Activated CD8-positive, alpha-beta T cell treated with anti-CD3 and anti-CD28 coated beads, Interleukin-2, amount 10 ng/mL, durations not matched to agents 7 days and 5 days (primary cell): ENCODE measurements at regions not wholly inside any gene's neighbourhood (a gene's known extent, or its start where the extent isn't known, plus 50 kb on each side); places are given as distances from the start of the nearest gene placed in this dataset.

Experiments used
- ATAC-seq: fragments of 150-1000 bp; cut with Tn5 transposase; one replicate; pipeline ENCODE4 v1.10.0; 2021; ENCODE audit warnings: moderate library complexity
- CTCF ChIA-PET: fragments of 350-600 bp; sonication (Branson Sonifier 250); formaldehyde crosslinking; loops from one replicate; lab custom pipeline; 2021; ENCODE audit warnings: antibody characterized with exemption; lab: Charles Lee
- POLR2A ChIA-PET: fragments of 350-600 bp; sonication (Branson Sonifier 250); formaldehyde crosslinking; loops from one replicate; lab custom pipeline; 2021; ENCODE audit warnings: antibody characterized with exemption; lab: Charles Lee
- DNase-seq: peaks from one replicate; pipeline ENCODE4 v3.0.0-alpha.2; 2020
- H3K27ac Mint-ChIP-seq: one replicate; pipeline ENCODE4 v1.8.0; 2021; ENCODE audit warnings: mild to moderate bottlenecking, mixed read lengths
- H3K27me3 Mint-ChIP-seq: one replicate; pipeline ENCODE4 v1.8.0; 2021; ENCODE audit warnings: low read depth, mixed read lengths
- H3K36me3 Mint-ChIP-seq: one replicate; pipeline ENCODE4 v1.8.0; 2021; ENCODE audit warnings: low read depth, mixed read lengths
- H3K4me1 Mint-ChIP-seq: one replicate; pipeline ENCODE4 v1.8.0; 2021; ENCODE audit warnings: low read depth, mixed read lengths
- H3K4me3 Mint-ChIP-seq: one replicate; pipeline ENCODE4 v1.8.0; 2021; ENCODE audit warnings: mild to moderate bottlenecking, mixed read lengths
- H3K9me3 Mint-ChIP-seq: one replicate; pipeline ENCODE4 v1.8.0; 2022; ENCODE audit warnings: mixed read lengths; ENCODE audit not compliant: insufficient read depth

- CTCF ChIA-PET: no interaction called here
- no peak for DNase-seq
These were observed 51.3 kb upstream of the BOD1 start for GRCh38 chr5:173667702-173668101.

GRCh38 chr5:173668245-173668800 is 51.9 kb upstream of the BOD1 start:
- Mint-ChIP-seq H3K27me3 (peaks cover 2% of the 10 kb centered on the region), H3K36me3 (no peaks in the 10 kb centered on the region), H3K27ac (no peak overlapping the region), H3K9me3 (no peaks in the 10 kb centered on the region), H3K4me3 (no peak overlapping the region), H3K4me1 (peaks cover 4% of the 10 kb centered on the region)
- DNase-seq: no peak
- ChIA-PET POLR2A (no interaction called here), CTCF (no interaction called here)
- no peak for ATAC-seq

More at GRCh38 chr5:173667702-173668101, 51.3 kb upstream of the BOD1 start:
- H3K27ac Mint-ChIP-seq: no peak overlapping the region
- H3K4me3 Mint-ChIP-seq: no peak overlapping the region
- peaks cover 4% of the 10 kb centered on the region for H3K4me1 Mint-ChIP-seq
- H3K9me3 Mint-ChIP-seq: no peaks in the 10 kb centered on the region
- no peak for ATAC-seq
- POLR2A ChIA-PET: no interaction called here
- H3K27me3 Mint-ChIP-seq: peaks cover 2% of the 10 kb centered on the region
- H3K36me3 Mint-ChIP-seq: no peaks in the 10 kb centered on the region

GRCh38 chr5:173668910-173669309 is 52.5 kb upstream of the BOD1 start:
- Mint-ChIP-seq H3K27me3 (peaks cover 2% of the 10 kb centered on the region), H3K27ac (no peak overlapping the region), H3K4me1 (peaks cover 4% of the 10 kb centered on the region), H3K9me3 (no peaks in the 10 kb centered on the region), H3K4me3 (no peak overlapping the region), H3K36me3 (no peaks in the 10 kb centered on the region)
- CTCF ChIA-PET: no interaction called here
- ATAC-seq (no peak), DNase-seq (no peak)
- POLR2A ChIA-PET: no interaction called here

- no peaks in the 10 kb centered on the region for H3K9me3 Mint-ChIP-seq
- peaks cover 2% of the 10 kb centered on the region for H3K27me3 Mint-ChIP-seq
- no peaks in the 10 kb centered on the region for H3K4me1 Mint-ChIP-seq
- ATAC-seq (no peak), DNase-seq (no peak)
- H3K36me3 Mint-ChIP-seq: no peaks in the 10 kb centered on the region
- POLR2A ChIA-PET: no interaction called here
- no peak overlapping the region for H3K4me3 Mint-ChIP-seq
- CTCF ChIA-PET: no interaction called here
- H3K27ac Mint-ChIP-seq: no peak overlapping the region
These were observed 53.0 kb upstream of the BOD1 start for GRCh38 chr5:173669483-173669882.

- no peak overlapping the region for H3K27ac Mint-ChIP-seq
- POLR2A ChIA-PET: no interaction called here
- H3K4me3 Mint-ChIP-seq: no peak overlapping the region
- no peak for DNase-seq
- ATAC-seq: no peak
- H3K9me3 Mint-ChIP-seq: no peaks in the 10 kb centered on the region
- H3K4me1 Mint-ChIP-seq: no peaks in the 10 kb centered on the region
- peaks cover 2% of the 10 kb centered on the region for H3K27me3 Mint-ChIP-seq
- no peaks in the 10 kb centered on the region for H3K36me3 Mint-ChIP-seq
- CTCF ChIA-PET: no interaction called here
These were observed 53.7 kb upstream of the BOD1 start for GRCh38 chr5:173670130-173670651.

GRCh38 chr5:173670791-173671120 is 54.3 kb upstream of the BOD1 start:
- no peak overlapping the region for H3K27ac Mint-ChIP-seq
- H3K4me1 Mint-ChIP-seq: no peaks in the 10 kb centered on the region
- H3K27me3 Mint-ChIP-seq: peaks cover 2% of the 10 kb centered on the region
- H3K36me3 Mint-ChIP-seq: no peaks in the 10 kb centered on the region
- no peak for ATAC-seq
- no peak overlapping the region for H3K4me3 Mint-ChIP-seq
- H3K9me3 Mint-ChIP-seq: no peaks in the 10 kb centered on the region
- ChIA-PET CTCF (no interaction called here), POLR2A (no interaction called here)
- DNase-seq: no peak

- DNase-seq (no peak), ATAC-seq (no peak)
- Mint-ChIP-seq H3K9me3 (no peaks in the 10 kb centered on the region), H3K27ac (no peak overlapping the region), H3K4me1 (no peaks in the 10 kb centered on the region), H3K4me3 (no peak overlapping the region), H3K36me3 (no peaks in the 10 kb centered on the region), H3K27me3 (peaks cover 2% of the 10 kb centered on the region)
- CTCF ChIA-PET: no interaction called here
- POLR2A ChIA-PET: no interaction called here
These were observed 54.9 kb upstream of the BOD1 start for GRCh38 chr5:173671121-173671949.

GRCh38 chr5:173672166-173672565 is 55.7 kb upstream of the BOD1 start:
- no peak overlapping the region for H3K4me3 Mint-ChIP-seq
- DNase-seq (no peak), ATAC-seq (no peak)
- no peaks in the 10 kb centered on the region for H3K4me1 Mint-ChIP-seq
- POLR2A ChIA-PET: no interaction called here
- H3K27ac Mint-ChIP-seq: no peak overlapping the region
- CTCF ChIA-PET: no interaction called here
- no peaks in the 10 kb centered on the region for H3K36me3 Mint-ChIP-seq
- no peaks in the 10 kb centered on the region for H3K9me3 Mint-ChIP-seq
- peaks cover 2% of the 10 kb centered on the region for H3K27me3 Mint-ChIP-seq

GRCh38 chr5:173672891-173673290 is 56.4 kb upstream of the BOD1 start:
- ATAC-seq (no peak), DNase-seq (no peak)
- CTCF ChIA-PET: no interaction called here
- Mint-ChIP-seq H3K27ac (no peak overlapping the region), H3K9me3 (no peaks in the 10 kb centered on the region), H3K4me3 (no peak overlapping the region), H3K27me3 (peaks cover 2% of the 10 kb centered on the region), H3K4me1 (no peaks in the 10 kb centered on the region), H3K36me3 (no peaks in the 10 kb centered on the region)
- POLR2A ChIA-PET: no interaction called here

GRCh38 chr5:173673295-173674101 is 57.0 kb upstream of the BOD1 start:
- Mint-ChIP-seq H3K27me3 (no peaks in the 10 kb centered on the region), H3K9me3 (no peaks in the 10 kb centered on the region), H3K36me3 (no peaks in the 10 kb centered on the region), H3K27ac (no peak overlapping the region), H3K4me1 (no peaks in the 10 kb centered on the region), H3K4me3 (no peak overlapping the region)
- CTCF ChIA-PET: no interaction called here
- POLR2A ChIA-PET: no interaction called here
- ATAC-seq (no peak), DNase-seq (no peak)

GRCh38 chr5:173675287-173675996 is 59.0 kb upstream of the BOD1 start:
- ATAC-seq (no peak), DNase-seq (no peak)
- Mint-ChIP-seq H3K4me3 (no peak overlapping the region), H3K9me3 (no peaks in the 10 kb centered on the region), H3K27ac (no peak overlapping the region), H3K4me1 (no peaks in the 10 kb centered on the region), H3K27me3 (no peaks in the 10 kb centered on the region), H3K36me3 (no peaks in the 10 kb centered on the region)
- POLR2A ChIA-PET: no interaction called here
- CTCF ChIA-PET: no interaction called here
